ENCODE measurements at regions not wholly inside any gene's neighbourhood (a gene's known extent, or its start where the extent isn't known, plus 50 kb on each side); places are given as distances from the start of the nearest gene placed in this dataset.

DNA sequence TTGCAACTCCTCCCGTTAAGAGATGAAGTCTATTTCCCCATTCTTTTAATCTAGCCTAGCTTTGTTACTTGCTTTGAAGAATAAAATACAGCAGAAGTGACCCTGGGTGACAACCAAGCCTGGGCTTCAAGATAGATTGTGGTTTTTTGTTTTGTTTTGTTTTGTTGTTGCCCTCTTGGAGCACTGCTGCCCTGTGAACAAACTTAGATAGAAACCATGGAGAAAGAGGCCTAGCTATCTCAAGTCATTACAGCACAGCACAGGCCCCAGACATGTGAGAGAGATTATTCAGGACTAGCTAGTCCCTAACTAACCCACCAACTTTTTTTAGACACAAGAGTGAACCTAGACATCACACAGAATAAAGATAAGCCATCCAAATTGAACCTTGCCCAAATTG lies 475.2 kb downstream of the EPHA7 start:
- DNase-seq (ENCODE audit: low spot score) = no peak
- in situ Hi-C loops (cut with MboI; ENCODE audit: low pct_unique_long_range_greater_than_20kb, low sequenced_read_pairs, unreplicated experiment) = no loop called here
- TF ChIP-seq, protein P1, sequence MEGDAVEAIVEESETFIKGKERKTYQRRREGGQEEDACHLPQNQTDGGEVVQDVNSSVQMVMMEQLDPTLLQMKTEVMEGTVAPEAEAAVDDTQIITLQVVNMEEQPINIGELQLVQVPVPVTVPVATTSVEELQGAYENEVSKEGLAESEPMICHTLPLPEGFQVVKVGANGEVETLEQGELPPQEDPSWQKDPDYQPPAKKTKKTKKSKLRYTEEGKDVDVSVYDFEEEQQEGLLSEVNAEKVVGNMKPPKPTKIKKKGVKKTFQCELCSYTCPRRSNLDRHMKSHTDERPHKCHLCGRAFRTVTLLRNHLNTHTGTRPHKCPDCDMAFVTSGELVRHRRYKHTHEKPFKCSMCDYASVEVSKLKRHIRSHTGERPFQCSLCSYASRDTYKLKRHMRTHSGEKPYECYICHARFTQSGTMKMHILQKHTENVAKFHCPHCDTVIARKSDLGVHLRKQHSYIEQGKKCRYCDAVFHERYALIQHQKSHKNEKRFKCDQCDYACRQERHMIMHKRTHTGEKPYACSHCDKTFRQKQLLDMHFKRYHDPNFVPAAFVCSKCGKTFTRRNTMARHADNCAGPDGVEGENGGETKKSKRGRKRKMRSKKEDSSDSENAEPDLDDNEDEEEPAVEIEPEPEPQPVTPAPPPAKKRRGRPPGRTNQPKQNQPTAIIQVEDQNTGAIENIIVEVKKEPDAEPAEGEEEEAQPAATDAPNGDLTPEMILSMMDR (IDR thresholded peaks at IDR 0.05; ENCODE audit: extremely low read depth, insufficient read depth, missing control alignments) = no peak

- in situ Hi-C loops (cut with MboI; ENCODE audit: low pct_unique_long_range_greater_than_20kb, low sequenced_read_pairs, unreplicated experiment) = no loop called here
- TF ChIP-seq, protein P1 (IDR thresholded peaks at IDR 0.05; ENCODE audit: extremely low read depth, insufficient read depth, missing control alignments) = no peak
- no peak for DNase-seq (ENCODE audit: low spot score)
Measured at GRCh38 chr6:92942549-92942948, 476.8 kb downstream of the EPHA7 start.

DNA sequence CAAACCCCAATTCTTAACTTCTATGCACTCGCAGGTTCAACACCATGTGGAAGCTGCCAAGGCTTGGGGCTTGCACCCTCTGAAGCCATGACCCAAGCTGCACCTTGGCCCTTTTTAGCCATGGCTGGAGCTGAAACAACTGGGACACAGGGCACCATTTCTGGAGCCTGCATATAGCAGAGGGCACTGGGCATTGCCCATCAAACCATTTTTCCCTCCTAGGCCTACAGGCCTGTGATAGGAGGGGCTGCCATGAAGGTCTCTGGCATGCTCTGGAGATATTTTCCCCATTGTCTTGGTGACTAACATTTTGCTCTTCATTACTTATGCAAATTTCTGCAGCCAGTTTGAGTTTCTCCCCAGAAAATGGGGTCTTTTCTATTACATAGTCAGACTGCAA lies 484.7 kb downstream of the EPHA7 start:
- in situ Hi-C loops (cut with MboI; ENCODE audit: low pct_unique_long_range_greater_than_20kb, low sequenced_read_pairs, unreplicated experiment) = no loop called here
- no peak for DNase-seq (ENCODE audit: low spot score)
- TF ChIP-seq, protein P1 (IDR thresholded peaks at IDR 0.05; ENCODE audit: extremely low read depth, insufficient read depth, missing control alignments) = no peak

GRCh38 chr6:92930171-92930570 lies 489.2 kb downstream of the EPHA7 start:
- in situ Hi-C loops (cut with MboI; ENCODE audit: low pct_unique_long_range_greater_than_20kb, low sequenced_read_pairs, unreplicated experiment) = no loop called here
- no peak for DNase-seq (ENCODE audit: low spot score)
- TF ChIP-seq, protein P1 (IDR thresholded peaks at IDR 0.05; ENCODE audit: extremely low read depth, insufficient read depth, missing control alignments) = no peak

- in situ Hi-C loops (cut with MboI; ENCODE audit: low pct_unique_long_range_greater_than_20kb, low sequenced_read_pairs, unreplicated experiment) = no loop called here
- DNase-seq (ENCODE audit: low spot score) = no peak
- TF ChIP-seq, protein P1 (IDR thresholded peaks at IDR 0.05; ENCODE audit: extremely low read depth, insufficient read depth, missing control alignments) = no peak
Measured at GRCh38 chr6:92922216-92922806, 497.0 kb downstream of the EPHA7 start.

DNA sequence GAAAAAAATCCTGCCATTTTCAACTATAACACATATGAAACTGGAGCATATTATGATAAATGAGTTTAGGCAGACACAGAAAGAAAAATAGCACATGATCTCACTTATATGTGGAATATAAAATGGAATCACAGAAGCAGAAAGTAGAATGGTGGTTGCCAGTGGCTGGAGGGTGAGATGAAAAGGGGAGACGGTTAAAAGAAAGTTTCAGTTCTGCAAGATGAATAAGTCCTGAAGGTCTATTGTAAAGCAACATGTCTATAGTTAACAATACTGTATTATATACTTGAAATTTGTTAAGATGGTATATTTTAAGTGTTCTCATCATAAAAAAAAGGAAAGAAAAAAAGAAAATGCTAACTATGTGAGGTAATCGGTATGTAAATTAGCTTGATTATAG lies 503.9 kb downstream of the EPHA7 start:
- in situ Hi-C loops (cut with MboI; ENCODE audit: low pct_unique_long_range_greater_than_20kb, low sequenced_read_pairs, unreplicated experiment) = no loop called here
- no peak for DNase-seq (ENCODE audit: low spot score)
- TF ChIP-seq, protein P1 (IDR thresholded peaks at IDR 0.05; ENCODE audit: extremely low read depth, insufficient read depth, missing control alignments) = no peak

DNA sequence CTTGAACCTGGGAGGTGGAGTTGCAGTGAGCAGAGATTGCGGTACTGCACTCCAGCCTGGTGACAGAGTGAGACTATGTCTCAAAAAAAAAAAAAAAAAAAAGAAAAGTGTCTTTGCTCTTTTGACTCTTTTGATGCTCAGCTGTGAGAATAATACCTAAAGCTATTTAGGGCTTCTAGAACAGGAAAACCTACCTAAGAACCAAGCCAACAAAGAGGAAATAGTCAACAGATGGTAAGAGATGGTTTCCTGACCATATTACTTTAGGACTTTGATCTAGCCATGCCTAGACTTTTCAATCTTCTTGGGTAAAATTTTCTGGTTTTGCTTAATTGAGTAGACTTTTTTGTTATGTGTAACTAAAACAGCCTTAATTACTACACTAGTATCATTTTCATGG lies 508.1 kb downstream of the EPHA7 start:
- no peak for DNase-seq (ENCODE audit: low spot score)
- in situ Hi-C loops (cut with MboI; ENCODE audit: low pct_unique_long_range_greater_than_20kb, low sequenced_read_pairs, unreplicated experiment) = no loop called here
- TF ChIP-seq, protein P1 (IDR thresholded peaks at IDR 0.05; ENCODE audit: extremely low read depth, insufficient read depth, missing control alignments) = no peak

Data from GM13977 (cell line).